Occipital lobe (tissue), 1 donor: ENCODE measurements at regions not wholly inside any gene's neighbourhood (a gene's known extent, or its start where the extent isn't known, plus 50 kb on each side); places are given as distances from the start of the nearest gene placed in this dataset.
"Not testable (repeated sequence)": the region's sequence is repeated elsewhere in the genome, so short reads cannot be mapped to it uniquely, and the experiment has no call there.

Source experiments
- DNase-seq: peaks from one replicate; lab custom pipeline; 2025; lab: John Stamatoyannopoulos, UW

DNA sequence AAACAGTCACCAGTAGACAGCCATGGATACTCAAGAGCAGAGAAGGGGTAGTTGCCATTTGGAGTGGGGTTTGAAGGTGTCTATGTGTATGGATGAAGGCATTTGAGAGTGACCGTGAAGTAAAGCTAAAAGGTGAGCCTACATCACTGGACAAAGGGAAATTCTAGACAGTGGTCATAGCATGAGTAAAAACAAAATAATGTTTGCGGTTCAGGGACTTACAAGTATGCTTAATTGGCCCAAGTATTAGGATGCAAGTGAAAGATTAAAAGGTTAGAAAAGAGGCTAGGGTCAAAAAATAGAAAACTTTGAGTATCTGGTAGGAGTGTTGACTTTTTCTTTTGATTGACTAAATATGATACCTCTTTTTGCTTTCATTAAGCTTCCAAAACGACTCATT is 238.1 kb upstream of the SLC8A1 start:
- DNase-seq: no peak

DNA sequence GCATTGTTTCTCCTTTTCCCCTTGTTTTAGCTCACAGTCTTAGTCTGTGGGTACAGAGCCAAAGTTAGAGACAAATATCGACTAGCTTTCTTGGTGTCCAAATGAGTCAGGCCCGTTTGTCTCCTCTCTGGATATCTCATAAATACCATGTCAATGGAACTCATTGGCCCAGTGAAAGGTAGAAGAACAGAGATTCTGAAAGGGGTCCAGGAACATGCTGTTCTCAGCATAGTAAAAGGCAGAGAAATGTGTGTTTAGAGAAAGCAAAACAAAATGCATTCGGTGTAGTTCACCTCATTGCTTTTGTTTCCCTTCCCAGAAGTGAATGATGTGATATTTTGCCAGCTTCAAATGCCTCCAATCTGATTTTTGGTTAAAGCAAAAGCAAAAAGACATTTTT is 238.6 kb upstream of the SLC8A1 start:
- no peak for DNase-seq

DNA sequence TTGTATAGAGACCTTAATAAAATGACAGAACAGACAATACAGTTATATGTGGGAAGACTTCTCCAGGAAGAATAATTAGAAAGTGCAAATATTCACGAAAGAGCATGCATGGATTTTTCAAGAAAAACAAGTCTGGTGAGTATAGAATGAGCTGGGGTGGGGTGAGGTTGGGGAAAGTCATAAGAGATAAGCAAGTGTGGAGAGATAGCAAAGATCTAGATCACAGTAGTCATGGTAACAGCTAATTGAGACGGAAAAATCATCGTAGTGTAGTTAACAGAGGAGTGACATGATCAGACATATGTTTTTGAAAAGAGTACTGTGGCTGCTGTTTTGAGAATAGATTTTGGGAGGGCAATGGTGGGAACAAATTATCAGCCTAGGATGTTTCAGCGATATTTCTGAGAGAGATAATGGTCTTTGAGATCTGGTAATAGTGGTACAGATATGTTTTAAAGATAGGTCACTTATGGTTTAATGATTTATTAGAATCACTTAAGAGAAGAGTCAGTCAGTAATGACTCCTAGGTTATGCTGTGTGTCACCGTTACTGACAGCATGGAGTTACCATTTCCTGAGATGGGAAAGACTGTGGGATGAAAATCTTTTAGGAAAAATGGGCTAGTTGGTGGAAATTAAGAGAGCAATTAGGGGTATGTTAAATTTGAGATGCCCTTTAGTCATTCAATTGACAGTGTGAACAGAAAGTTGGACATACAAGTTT is 248.5 kb upstream of the SLC8A1 start:
- no peak for DNase-seq

DNA sequence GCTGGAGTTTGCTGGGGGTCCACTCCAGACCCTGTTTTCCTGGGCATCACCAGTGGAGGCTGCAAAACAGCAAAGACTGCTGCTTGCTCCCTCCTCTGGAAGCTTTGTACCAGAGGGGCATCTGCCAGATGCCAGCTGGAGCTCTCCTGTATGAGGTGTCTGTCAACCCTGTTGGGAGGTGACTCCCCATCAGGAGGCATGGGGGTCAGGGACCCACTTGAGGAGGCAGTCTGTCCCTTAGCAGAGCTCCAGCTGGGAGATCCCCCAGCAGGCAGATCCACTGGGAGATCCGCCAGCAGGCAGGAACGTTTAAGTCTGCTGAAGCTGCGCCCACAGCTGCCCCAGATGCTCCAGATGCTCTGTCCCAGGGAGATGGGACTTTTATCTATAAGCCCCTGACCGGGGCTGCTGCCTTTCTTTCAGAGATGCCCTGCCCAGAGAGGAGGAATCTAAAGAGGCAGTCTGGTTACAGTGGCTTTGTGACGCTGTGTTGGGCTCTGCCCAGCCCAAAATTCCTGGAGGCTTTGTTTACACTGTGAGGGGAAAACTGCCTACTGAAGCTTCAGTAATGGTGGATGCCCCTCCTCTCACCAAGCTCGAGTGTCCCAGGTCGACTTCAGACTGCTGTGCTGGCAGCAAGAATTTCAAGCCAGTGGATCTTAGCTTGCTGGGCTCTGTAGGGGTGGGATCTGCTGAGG is 260.5 kb upstream of the SLC8A1 start:
- DNase-seq: not testable (repeated sequence)

DNA sequence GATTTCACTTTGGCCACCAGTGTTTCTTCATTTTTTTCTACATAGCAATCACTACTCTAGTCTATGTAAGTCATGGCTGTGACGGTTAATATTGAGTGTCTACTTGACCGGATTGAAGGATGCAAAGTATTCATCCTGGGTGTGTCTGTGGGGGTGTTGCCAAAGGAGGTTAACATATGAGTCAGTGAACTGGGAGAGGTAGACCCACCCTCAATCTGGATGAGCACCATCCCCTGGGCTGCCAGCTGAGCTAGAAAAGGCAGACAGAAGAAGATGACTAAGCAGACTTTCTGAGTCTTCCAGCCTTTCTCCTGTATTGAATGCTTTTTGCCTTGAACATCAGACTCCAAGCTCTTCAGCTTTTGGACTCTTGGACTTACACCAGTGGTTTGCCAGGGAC is 265.0 kb upstream of the SLC8A1 start:
- no peak for DNase-seq

GRCh38 chr2:40719414-40719813 is 267.5 kb upstream of the SLC8A1 start:
- DNase-seq: no peak

DNA sequence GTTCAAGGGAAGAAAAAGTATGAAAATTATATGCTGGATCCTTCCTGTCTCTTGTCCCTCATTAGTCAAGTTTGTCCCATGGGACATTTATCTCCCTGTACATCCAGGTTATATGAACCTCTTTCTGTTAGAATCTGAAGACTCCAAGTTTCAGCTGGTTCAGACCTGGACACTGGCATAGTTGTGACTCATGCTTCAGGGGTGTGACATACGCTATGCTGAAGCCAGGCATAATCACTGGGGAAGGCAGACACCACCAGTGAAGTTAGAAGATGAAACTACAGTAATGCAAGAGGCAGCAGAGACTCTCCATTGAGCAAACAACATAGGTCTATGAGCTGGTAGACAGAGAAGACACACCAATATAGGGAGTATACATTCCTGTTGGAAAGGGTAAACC is 269.7 kb upstream of the SLC8A1 start:
- DNase-seq: no peak

DNA sequence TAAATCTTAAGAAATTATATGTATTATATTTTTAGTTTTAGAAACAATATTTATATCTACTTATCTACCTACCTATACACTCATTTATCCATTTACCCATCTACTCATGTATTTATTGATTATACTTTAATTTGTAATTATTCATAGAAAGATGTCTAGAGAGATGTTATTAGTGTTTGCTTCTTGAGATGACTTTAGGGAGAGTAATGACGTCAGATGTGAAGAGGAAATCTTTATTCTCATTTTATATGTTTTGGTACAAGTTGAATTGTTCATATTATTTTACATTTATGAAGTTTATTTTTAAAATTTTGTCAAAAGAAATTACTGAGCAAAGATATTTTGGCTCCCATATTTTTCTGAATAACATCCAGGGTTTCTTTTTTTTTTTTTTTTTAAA is 271.3 kb upstream of the SLC8A1 start:
- no peak for DNase-seq

GRCh38 chr2:40725040-40725439 is 273.1 kb upstream of the SLC8A1 start:
- DNase-seq: no peak

DNA sequence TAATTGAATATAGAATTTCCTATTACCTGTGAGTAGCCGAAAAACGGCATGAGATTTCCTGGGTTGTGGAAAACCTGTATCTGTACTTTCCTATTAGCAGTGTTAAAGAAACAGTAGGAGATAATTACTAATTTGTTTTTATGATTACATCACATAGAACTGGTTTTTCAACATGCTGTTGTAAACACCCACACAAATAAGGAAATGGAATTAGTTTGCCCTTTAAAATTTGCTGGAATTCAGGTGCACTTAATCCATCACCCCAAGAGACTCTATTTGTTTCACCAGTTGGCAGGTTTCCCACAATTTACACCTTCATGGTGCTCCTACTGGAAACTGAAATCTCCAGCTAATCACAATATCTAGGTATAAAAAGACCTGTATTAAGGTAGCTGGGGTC is 274.1 kb upstream of the SLC8A1 start:
- DNase-seq: no peak

- no peak for DNase-seq
These were observed 282.9 kb upstream of the SLC8A1 start for GRCh38 chr2:40734797-40735196.

GRCh38 chr2:40737180-40737579 is 285.3 kb upstream of the SLC8A1 start:
- no peak for DNase-seq

- DNase-seq: no peak
These were observed 288.5 kb upstream of the SLC8A1 start for GRCh38 chr2:40740419-40740818.

DNA sequence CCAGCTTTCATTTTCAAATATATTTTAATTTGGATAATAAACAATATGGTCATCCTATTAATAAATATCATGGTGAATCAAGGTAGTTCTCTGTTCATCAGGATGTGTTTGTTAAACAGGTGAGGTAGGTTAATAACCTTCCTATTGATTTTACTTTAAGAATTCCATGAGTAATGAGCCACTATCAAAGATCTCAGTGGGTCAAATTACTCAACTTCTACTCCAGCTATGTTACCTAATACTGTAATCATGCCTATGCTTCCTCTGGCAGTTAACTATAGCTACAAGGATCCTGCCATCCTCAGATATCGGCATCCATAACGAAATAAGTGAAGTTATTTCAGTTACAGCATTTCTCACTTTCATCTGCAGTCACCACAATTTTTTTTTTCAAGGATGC is 289.6 kb upstream of the SLC8A1 start:
- no peak for DNase-seq

DNA sequence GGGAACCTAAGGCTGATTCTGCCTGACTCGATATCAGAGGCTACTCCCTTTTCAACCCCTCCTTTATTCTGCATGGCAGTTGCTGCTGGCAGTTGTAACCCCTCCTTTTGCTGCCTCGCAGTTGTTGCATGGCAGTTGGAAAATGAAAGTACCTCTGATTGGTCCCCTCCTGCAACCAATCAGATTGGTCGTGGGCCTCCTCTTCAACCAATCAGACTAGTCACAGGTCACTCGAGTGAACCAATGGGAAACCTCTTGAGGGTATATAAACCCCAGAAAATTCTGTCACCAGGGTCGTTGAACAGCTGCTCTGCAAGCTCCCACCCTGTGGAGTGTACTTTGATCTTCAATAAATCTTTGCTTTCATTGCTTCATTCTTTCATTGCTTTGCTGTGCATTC is 294.3 kb upstream of the SLC8A1 start:
- DNase-seq: no peak

- DNase-seq: no peak
These were observed 300.1 kb upstream of the SLC8A1 start for GRCh38 chr2:40751981-40752380.

DNA sequence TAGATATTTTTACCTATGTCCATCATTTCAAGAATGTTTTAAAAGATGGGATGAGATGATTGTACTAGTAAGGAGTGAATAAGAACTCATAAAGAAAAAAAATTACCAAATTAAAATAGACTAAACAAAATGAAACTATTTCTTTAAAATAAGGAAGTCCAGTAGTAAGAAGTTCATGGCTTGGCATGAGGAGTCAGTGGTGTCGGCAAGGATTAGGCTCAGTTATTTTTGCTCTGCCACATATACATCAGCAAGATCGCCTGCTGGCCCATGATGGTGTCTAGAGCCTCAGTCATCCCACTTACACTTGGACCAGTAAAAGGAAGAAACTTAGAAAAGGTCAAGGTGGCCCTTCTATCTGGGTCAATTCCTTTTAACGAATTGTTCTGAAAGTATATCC is 300.9 kb upstream of the SLC8A1 start:
- DNase-seq: no peak

DNA sequence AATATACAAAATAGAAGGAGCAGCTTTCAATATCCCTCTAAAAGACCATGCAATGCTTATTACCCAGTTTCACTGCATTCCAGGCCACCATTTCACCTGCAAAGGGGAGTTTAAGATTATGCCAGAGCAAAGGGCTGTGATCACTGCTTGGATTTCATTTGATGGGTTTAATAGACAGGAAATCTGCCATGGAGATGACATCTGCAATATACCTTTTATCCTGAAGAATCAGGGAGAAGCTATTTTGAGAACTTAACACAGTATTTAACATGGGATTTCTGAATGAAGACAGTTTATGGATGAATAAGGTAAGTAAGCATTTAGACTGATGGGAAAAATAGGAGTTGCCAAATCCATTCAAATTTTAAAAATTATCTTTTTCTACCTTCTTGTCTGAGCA is 303.0 kb upstream of the SLC8A1 start:
- DNase-seq: no peak

- no peak for DNase-seq
These were observed 306.7 kb upstream of the SLC8A1 start for GRCh38 chr2:40758401-40759155.

DNA sequence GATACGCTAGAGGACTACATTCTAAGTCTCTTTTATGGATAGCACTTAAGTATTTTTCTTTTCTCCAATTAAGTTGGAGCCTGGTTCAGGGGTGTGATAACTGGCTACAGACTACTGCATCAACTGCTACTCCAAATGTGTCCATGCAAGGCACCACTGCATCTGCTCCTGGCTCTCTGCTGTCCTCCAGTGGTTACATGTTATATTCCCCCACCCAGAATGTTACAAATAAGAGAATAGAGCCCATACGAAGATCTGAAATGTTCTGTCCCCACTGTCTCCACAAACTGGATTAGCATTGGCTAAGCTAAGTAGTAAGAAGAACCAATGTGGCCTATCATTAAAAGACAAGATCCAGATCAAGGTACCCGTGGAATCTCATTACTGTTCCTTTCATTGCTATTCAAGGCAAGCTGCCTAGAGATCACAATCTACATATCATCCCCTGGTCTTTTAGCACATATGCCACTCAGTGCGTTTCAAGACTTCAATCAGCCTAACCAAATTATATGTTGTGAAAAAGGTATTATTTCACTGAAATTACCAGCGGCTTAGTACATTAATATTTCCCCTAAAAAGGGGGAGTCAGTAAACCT is 308.3 kb upstream of the SLC8A1 start:
- no peak for DNase-seq

- DNase-seq: no peak
These were observed 321.4 kb upstream of the SLC8A1 start for GRCh38 chr2:40773291-40773690.

GRCh38 chr2:40783704-40784103 is 331.8 kb upstream of the SLC8A1 start:
- no peak for DNase-seq
